ENCODE measurements at regions not wholly inside any gene's neighbourhood (a gene's known extent, or its start where the extent isn't known, plus 50 kb on each side); places are given as distances from the start of the nearest gene placed in this dataset.

DNA sequence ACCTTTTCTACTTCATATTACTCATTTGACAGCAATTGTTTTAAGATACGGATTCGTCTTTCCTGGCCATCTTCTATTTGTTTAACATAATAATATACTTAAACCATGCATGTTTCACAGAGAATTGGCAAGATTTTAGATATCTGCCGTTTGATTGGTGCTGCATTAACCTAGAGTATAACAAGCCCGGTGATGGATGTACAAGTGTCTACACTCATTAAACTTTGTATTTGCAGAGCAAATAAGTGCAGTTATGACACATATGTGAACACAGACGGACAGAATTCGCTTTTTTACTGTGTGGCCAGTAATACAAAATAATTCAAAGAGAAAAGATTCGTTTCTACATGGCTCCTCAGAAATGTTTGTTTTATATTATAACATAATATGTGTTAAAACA, 116.1 kb downstream of the ARL4A start:
- ChIA-PET SMC1A (ENCODE audit: uncharacterized antibody, unreplicated experiment) (interaction anchor here (1.2 kb wide), 1 partner anchor 37 kb away, joined by 3 read pairs; no protein-coding TSS in a partner anchor), CTCF (no interaction called here), POLR2A (no interaction called here), RAD21 (ENCODE audit: unreplicated experiment) (no interaction called here)
- no peak overlapping the region for H3K27ac ChIP-seq (ENCODE audit: control insufficient read depth, insufficient read depth)
- no peaks in the 10 kb centered on the region for H3K36me3 ChIP-seq (ENCODE audit: control insufficient read depth in 2 of 2, insufficient read depth in 2 of 2, low read length in 1 of 2)
- no peak overlapping the region for H2AFZ ChIP-seq (ENCODE audit: control insufficient read depth, low read depth, low read length)
- no peaks in the 10 kb centered on the region for H3K27me3 ChIP-seq (replicated peaks in 1 of 2; ENCODE audit: control insufficient read depth in 2 of 2, insufficient read depth in 2 of 2, low read length in 1 of 2)
- BruUV-seq (replicated peaks), result no TSS peak
- FAIRE-seq, result no peak
- no peaks in the 10 kb centered on the region for H4K20me1 ChIP-seq (ENCODE audit: control insufficient read depth, insufficient read depth)
- intact Hi-C loops (cut with micrococcal nuclease; ENCODE audit: unreplicated experiment), result no loop called here
- no peak overlapping the region for H3K4me3 ChIP-seq
- no peaks in the 10 kb centered on the region for H3K4me1 ChIP-seq (ENCODE audit: control insufficient read depth, insufficient read depth, low read length)
- TF ChIP-seq SRF (IDR thresholded peaks at IDR 0.05; ENCODE audit: low read depth in 2 of 2, low read length in 2 of 2), result no peak
- TF ChIP-seq TBL1XR1 (IDR thresholded peaks at IDR 0.05; ENCODE audit: low read depth, low read length), result no peak
- no peak for TF ChIP-seq ESRRA (IDR thresholded peaks at IDR 0.05; ENCODE audit: low read length)
- no peak for TF ChIP-seq CHD2 (IDR thresholded peaks at IDR 0.05; ENCODE audit: borderline replicate concordance, low read depth, low read length)
- TF ChIP-seq SMC3 (IDR thresholded peaks at IDR 0.05; ENCODE audit: borderline replicate concordance, low read length), result no peak
- TF ChIP-seq NRF1 (conservative IDR thresholded peaks at IDR 0.05; ENCODE audit: low read depth, low read length), result no peak
- TF ChIP-seq CEBPB (IDR thresholded peaks at IDR 0.05; ENCODE audit: borderline replicate concordance in 1 of 2, low read depth in 2 of 2, low read length in 2 of 2), result no peak
- TF ChIP-seq, protein P1, sequence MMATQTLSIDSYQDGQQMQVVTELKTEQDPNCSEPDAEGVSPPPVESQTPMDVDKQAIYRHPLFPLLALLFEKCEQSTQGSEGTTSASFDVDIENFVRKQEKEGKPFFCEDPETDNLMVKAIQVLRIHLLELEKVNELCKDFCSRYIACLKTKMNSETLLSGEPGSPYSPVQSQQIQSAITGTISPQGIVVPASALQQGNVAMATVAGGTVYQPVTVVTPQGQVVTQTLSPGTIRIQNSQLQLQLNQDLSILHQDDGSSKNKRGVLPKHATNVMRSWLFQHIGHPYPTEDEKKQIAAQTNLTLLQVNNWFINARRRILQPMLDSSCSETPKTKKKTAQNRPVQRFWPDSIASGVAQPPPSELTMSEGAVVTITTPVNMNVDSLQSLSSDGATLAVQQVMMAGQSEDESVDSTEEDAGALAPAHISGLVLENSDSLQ (IDR thresholded peaks at IDR 0.05), result no peak
- TF ChIP-seq EP300 (IDR thresholded peaks at IDR 0.05; ENCODE audit: borderline replicate concordance in 1 of 2, control insufficient read depth in 1 of 2, low read depth in 2 of 2, low read length in 2 of 2), result no peak
- no peak for TF ChIP-seq BCL11A (IDR thresholded peaks at IDR 0.05; ENCODE audit: low read depth, low read length)
- no peak for ATAC-seq
- H3K9me3 ChIP-seq (replicated peaks; ENCODE audit: control insufficient read depth, insufficient read depth, low read length), result no peaks in the 10 kb centered on the region
- no peak overlapping the region for H3K4me2 ChIP-seq (ENCODE audit: control insufficient read depth, insufficient read depth)
- WGBS (ENCODE audit: insufficient coverage, insufficient replicate concordance, low lambda C conversion rate, missing lambda C conversion rate), result 24% methylated on average over 7 of the region's 7 CpGs
- H3K9ac ChIP-seq (ENCODE audit: control insufficient read depth, insufficient read depth, low read length), result no peak overlapping the region
- H3K79me2 ChIP-seq (ENCODE audit: control insufficient read depth, insufficient read depth, low read length), result no peaks in the 10 kb centered on the region
- in situ Hi-C loops (cut with MboI), result no loop called here
- no peak for DNase-seq (ENCODE audit: low read depth, low spot score)

All from GM12878 (cell line).